ENCODE measurements at regions not wholly inside any gene's neighbourhood (a gene's known extent, or its start where the extent isn't known, plus 50 kb on each side); places are given as distances from the start of the nearest gene placed in this dataset.

- TF ChIP-seq CTCF (IDR thresholded peaks at IDR 0.05) = no peak
These were observed 222.2 kb downstream of the C11orf87 start for GRCh38 chr11:109644152-109644551.

- no peak for TF ChIP-seq CTCF (IDR thresholded peaks at IDR 0.05)
These were observed 226.8 kb downstream of the C11orf87 start for GRCh38 chr11:109648804-109649203.

DNA sequence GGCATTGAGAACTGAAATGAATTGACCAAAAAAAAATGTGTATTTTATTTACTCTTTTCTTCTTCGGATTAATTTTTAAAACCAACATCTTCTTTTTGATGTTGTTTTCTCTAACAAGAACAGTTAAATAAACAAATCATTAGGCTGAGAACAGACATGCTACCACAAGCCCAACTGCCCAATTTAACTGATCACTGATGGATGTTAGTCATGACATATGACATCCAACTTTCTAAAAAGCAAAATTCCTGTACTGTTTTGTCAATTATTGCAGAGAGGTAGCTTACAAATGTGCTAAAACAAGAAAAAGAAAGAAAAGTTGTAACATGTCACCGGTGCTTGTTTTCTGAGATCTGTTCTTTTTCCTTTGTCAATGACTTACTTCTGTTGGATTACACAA lies 232.1 kb downstream of the C11orf87 start:
- TF ChIP-seq CTCF (IDR thresholded peaks at IDR 0.05) = no peak

GRCh38 chr11:109658190-109658589 lies 236.2 kb downstream of the C11orf87 start:
- no peak for TF ChIP-seq CTCF (IDR thresholded peaks at IDR 0.05)

DNA sequence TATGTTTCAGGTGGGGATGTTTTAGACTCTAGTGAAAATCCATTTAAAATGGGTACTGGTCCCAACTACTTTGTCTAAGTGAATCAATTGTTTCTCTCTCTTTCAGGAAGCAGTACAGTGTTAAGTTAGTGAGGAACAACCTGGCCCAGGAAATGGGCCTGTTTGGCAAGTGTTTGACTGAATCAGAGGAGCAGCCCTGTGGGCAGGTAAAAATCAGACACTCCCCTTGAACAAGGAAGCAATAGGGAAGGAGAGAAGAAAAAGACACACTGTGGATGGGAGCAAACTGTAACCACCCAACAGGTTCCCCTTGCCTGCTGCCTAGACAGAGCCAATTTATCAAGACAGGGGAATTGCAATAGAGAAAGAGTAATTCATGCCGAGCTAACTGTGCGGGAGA lies 245.7 kb downstream of the C11orf87 start:
- TF ChIP-seq CTCF (IDR thresholded peaks at IDR 0.05) = no peak

GRCh38 chr11:109668973-109669634 lies 247.1 kb downstream of the C11orf87 start:
- no peak for TF ChIP-seq CTCF (IDR thresholded peaks at IDR 0.05)

GRCh38 chr11:109677231-109677630 lies 255.2 kb downstream of the C11orf87 start:
- no peak for TF ChIP-seq CTCF (IDR thresholded peaks at IDR 0.05)

DNA sequence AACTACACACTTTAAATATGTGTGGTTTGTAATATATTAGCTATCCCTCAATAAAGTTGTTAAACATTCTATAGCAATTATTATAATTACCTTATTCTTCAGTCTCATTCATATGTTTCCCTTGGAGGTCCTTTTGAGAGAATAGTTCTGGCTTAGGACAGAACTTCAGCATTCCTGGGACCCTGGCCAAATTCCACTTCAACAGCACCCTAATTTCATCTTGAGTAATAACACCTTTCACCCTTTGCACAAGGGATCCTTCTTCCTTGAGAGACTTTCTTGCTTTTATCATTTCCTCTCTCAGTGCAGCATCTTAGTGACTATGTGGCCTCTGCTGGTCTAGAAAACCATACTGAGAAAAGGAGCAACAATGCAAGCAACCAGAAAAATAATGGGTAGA lies 255.9 kb downstream of the C11orf87 start:
- no peak for TF ChIP-seq CTCF (IDR thresholded peaks at IDR 0.05)
